ENCODE measurements at regions not wholly inside any gene's neighbourhood (a gene's known extent, or its start where the extent isn't known, plus 50 kb on each side); places are given as distances from the start of the nearest gene placed in this dataset.

GRCh38 chr12:25833657-25834056 is 124.8 kb upstream of the RASSF8 start:
- DNase-seq = no peak

- DNase-seq = no peak
These were observed 123.1 kb upstream of the RASSF8 start for GRCh38 chr12:25835385-25835784.

GRCh38 chr12:25838007-25838406 is 120.5 kb upstream of the RASSF8 start:
- DNase-seq = no peak

- DNase-seq = no peak
These were observed 119.0 kb upstream of the RASSF8 start for GRCh38 chr12:25839470-25839869.

GRCh38 chr12:25840678-25841465 is 117.6 kb upstream of the RASSF8 start:
- no peak for DNase-seq

- no peak for DNase-seq
These were observed 116.2 kb upstream of the RASSF8 start for GRCh38 chr12:25842254-25842653.

GRCh38 chr12:25843976-25844375 is 114.5 kb upstream of the RASSF8 start:
- DNase-seq = no peak

GRCh38 chr12:25845415-25845814 is 113.1 kb upstream of the RASSF8 start:
- DNase-seq = no peak

GRCh38 chr12:25852792-25853191 is 105.7 kb upstream of the RASSF8 start:
- no peak for DNase-seq

- DNase-seq = no peak
These were observed 105.0 kb upstream of the RASSF8 start for GRCh38 chr12:25853316-25854095.

GRCh38 chr12:25854991-25855390 is 103.5 kb upstream of the RASSF8 start:
- no peak for DNase-seq

- DNase-seq = no peak
These were observed 102.8 kb upstream of the RASSF8 start for GRCh38 chr12:25855716-25856115.

GRCh38 chr12:25859976-25860375 is 98.5 kb upstream of the RASSF8 start:
- DNase-seq = no peak

- DNase-seq = no peak
These were observed 97.3 kb upstream of the RASSF8 start for GRCh38 chr12:25861226-25861625.

GRCh38 chr12:25864306-25865276 is 93.9 kb upstream of the RASSF8 start:
- DNase-seq = no peak

GRCh38 chr12:25866586-25867378 is 91.7 kb upstream of the RASSF8 start:
- no peak for DNase-seq

GRCh38 chr12:25868193-25868592 is 90.3 kb upstream of the RASSF8 start:
- DNase-seq = no peak

GRCh38 chr12:25872137-25872536 is 86.3 kb upstream of the RASSF8 start:
- DNase-seq = no peak

- DNase-seq = no peak
These were observed 82.8 kb upstream of the RASSF8 start for GRCh38 chr12:25875661-25876060.

- no peak for DNase-seq
These were observed 82.0 kb upstream of the RASSF8 start for GRCh38 chr12:25876383-25877045.

GRCh38 chr12:25877446-25877845 is 81.0 kb upstream of the RASSF8 start:
- DNase-seq = no peak

- no peak for DNase-seq
These were observed 76.2 kb upstream of the RASSF8 start for GRCh38 chr12:25882266-25882665.

Data from AML-193 (cell line).